ENCODE measurements at regions not wholly inside any gene's neighbourhood (a gene's known extent, or its start where the extent isn't known, plus 50 kb on each side); places are given as distances from the start of the nearest gene placed in this dataset.

GRCh38 chr10:78186572-78186971 lies 152.9 kb downstream of the RPS24 start:
- DNase-seq (ENCODE audit: low spot score) = no peak

GRCh38 chr10:78187371-78187770 lies 153.7 kb downstream of the RPS24 start:
- DNase-seq (ENCODE audit: low spot score) = no peak

GRCh38 chr10:78188446-78188845 lies 154.8 kb downstream of the RPS24 start:
- DNase-seq (ENCODE audit: low spot score) = no peak

GRCh38 chr10:78190051-78190825 lies 156.6 kb downstream of the RPS24 start:
- no peak for DNase-seq (ENCODE audit: low spot score)

- DNase-seq (ENCODE audit: low spot score) = no peak
Observed at GRCh38 chr10:78191301-78191700, 157.6 kb downstream of the RPS24 start.

- no peak for DNase-seq (ENCODE audit: low spot score)
Observed at GRCh38 chr10:78193189-78193588, 159.5 kb downstream of the RPS24 start.

GRCh38 chr10:78194050-78194449 lies 160.4 kb downstream of the RPS24 start:
- DNase-seq (ENCODE audit: low spot score) = no peak

- DNase-seq (ENCODE audit: low spot score) = no peak
Observed at GRCh38 chr10:78194539-78195402, 161.1 kb downstream of the RPS24 start.

GRCh38 chr10:78196396-78196795 lies 162.7 kb downstream of the RPS24 start:
- no peak for DNase-seq (ENCODE audit: low spot score)

GRCh38 chr10:78196964-78197363 lies 163.3 kb downstream of the RPS24 start:
- DNase-seq (ENCODE audit: low spot score) = no peak

- DNase-seq (ENCODE audit: low spot score) = no peak
Observed at GRCh38 chr10:78197628-78198272, 164.1 kb downstream of the RPS24 start.

- DNase-seq (ENCODE audit: low spot score) = no peak
Observed at GRCh38 chr10:78199005-78199725, 165.5 kb downstream of the RPS24 start.

GRCh38 chr10:78199759-78200158 lies 166.1 kb downstream of the RPS24 start:
- DNase-seq (ENCODE audit: low spot score) = no peak

GRCh38 chr10:78200686-78201085 lies 167.0 kb downstream of the RPS24 start:
- no peak for DNase-seq (ENCODE audit: low spot score)

- no peak for DNase-seq (ENCODE audit: low spot score)
Observed at GRCh38 chr10:78202386-78202785, 168.7 kb downstream of the RPS24 start.

GRCh38 chr10:78203915-78204818 lies 170.5 kb downstream of the RPS24 start:
- peak; percentile 11 for DNase-seq (ENCODE audit: low spot score)

- DNase-seq (ENCODE audit: low spot score) = no peak
Observed at GRCh38 chr10:78205457-78206016, 171.9 kb downstream of the RPS24 start.

GRCh38 chr10:78207216-78207615 lies 173.6 kb downstream of the RPS24 start:
- no peak for DNase-seq (ENCODE audit: low spot score)

GRCh38 chr10:78207776-78208175 lies 174.1 kb downstream of the RPS24 start:
- DNase-seq (ENCODE audit: low spot score) = no peak

GRCh38 chr10:78209970-78210369 lies 176.3 kb downstream of the RPS24 start:
- no peak for DNase-seq (ENCODE audit: low spot score)

- DNase-seq (ENCODE audit: low spot score) = no peak
Observed at GRCh38 chr10:78210548-78210947, 176.9 kb downstream of the RPS24 start.

Data from COLO829 (cell line).